Esophagus squamous epithelium (tissue), 4 donors: ENCODE measurements at regions not wholly inside any gene's neighbourhood (a gene's known extent, or its start where the extent isn't known, plus 50 kb on each side); places are given as distances from the start of the nearest gene placed in this dataset.

Experiments
- CTCF ChIP-seq, 6 experiments: fragments of 450-650 bp in 4 of 6; fragments of 200-600 bp in 2 of 6; sonication (generic) in 2 of 6; IDR thresholded peaks; one replicate each; pipeline ENCODE4 v1.5.1; 2016 to 2019; ENCODE audit warnings: antibody characterized with exemption in 6 of 6, mild to moderate bottlenecking in 4 of 6, moderate library complexity in 4 of 6
- POLR2A ChIP-seq, 4 donors: fragments of 450-650 bp; IDR thresholded peaks; one replicate each; pipeline ENCODE4 v1.6.1; 2017; ENCODE audit warnings: antibody characterized with exemption in 4 of 4, mild to moderate bottlenecking in 4 of 4, moderate library complexity in 3 of 4

- no peak for TF ChIP-seq CTCF (IDR thresholded peaks at IDR 0.05)
- no peak for TF ChIP-seq POLR2A (IDR thresholded peaks at IDR 0.05)
Measured at GRCh38 chr12:27177706-27178105, 66.4 kb upstream of the STK38L start.
